ENCODE measurements at regions not wholly inside any gene's neighbourhood (a gene's known extent, or its start where the extent isn't known, plus 50 kb on each side); places are given as distances from the start of the nearest gene placed in this dataset.

DNA sequence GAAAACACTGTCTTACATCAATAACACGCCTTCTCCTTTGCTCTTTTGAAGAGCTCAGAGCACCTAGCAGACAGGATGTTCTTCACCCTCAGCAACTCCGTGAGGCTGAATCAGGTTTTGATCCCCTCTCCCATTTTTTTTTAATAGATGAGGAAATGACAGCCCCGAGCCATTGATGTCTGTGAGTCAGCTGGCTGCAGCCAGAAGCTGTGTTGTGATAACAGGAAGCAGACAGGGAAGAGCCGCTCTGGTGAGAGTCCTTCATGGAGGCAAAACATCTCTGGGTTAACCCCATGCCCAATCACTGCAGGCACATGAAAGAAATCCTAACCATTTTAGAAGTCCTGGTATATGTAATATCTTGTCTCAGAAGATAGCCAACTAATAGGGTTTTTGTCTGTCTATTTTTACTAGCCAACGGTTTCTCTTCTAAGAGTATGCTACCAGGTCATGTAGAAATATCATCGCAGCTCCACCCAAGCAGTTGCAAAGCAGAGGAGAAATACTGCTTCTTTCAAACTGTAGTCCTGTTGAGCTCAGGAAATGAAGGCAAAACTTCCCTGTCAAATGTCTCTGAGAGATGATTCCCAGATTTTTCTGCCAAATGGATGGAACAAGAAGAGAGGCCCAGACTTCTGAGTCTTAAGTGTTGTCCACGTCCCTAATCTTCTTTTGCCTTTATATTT, 568.9 kb downstream of the CCDC171 start:
- TF ChIP-seq, protein P1, sequence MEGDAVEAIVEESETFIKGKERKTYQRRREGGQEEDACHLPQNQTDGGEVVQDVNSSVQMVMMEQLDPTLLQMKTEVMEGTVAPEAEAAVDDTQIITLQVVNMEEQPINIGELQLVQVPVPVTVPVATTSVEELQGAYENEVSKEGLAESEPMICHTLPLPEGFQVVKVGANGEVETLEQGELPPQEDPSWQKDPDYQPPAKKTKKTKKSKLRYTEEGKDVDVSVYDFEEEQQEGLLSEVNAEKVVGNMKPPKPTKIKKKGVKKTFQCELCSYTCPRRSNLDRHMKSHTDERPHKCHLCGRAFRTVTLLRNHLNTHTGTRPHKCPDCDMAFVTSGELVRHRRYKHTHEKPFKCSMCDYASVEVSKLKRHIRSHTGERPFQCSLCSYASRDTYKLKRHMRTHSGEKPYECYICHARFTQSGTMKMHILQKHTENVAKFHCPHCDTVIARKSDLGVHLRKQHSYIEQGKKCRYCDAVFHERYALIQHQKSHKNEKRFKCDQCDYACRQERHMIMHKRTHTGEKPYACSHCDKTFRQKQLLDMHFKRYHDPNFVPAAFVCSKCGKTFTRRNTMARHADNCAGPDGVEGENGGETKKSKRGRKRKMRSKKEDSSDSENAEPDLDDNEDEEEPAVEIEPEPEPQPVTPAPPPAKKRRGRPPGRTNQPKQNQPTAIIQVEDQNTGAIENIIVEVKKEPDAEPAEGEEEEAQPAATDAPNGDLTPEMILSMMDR (IDR thresholded peaks at IDR 0.05) = no peak
- TF ChIP-seq POLR2A (IDR thresholded peaks at IDR 0.05) = no peak

Data from right lobe of liver (tissue), 4 donors.